Rectal smooth muscle tissue (tissue), 1 donor: ENCODE measurements at regions not wholly inside any gene's neighbourhood (a gene's known extent, or its start where the extent isn't known, plus 50 kb on each side); places are given as distances from the start of the nearest gene placed in this dataset.

Experiments
- H3K27ac ChIP-seq: one replicate; pipeline ENCODE4 v1.7.0; 2013; ENCODE audit warnings: low read depth, low read length, inconsistent platforms
- H3K27me3 ChIP-seq: one replicate; pipeline ENCODE4 v1.7.0; 2013; ENCODE audit warnings: low read length; ENCODE audit not compliant: control insufficient read depth, insufficient read depth
- H3K36me3 ChIP-seq: one replicate; pipeline ENCODE4 v1.7.0; 2013; ENCODE audit warnings: low read length; ENCODE audit not compliant: control insufficient read depth, insufficient read depth
- H3K4me1 ChIP-seq: one replicate; pipeline ENCODE4 v1.7.0; 2013; ENCODE audit warnings: low read length; ENCODE audit not compliant: control insufficient read depth, insufficient read depth
- H3K4me3 ChIP-seq: one replicate; pipeline ENCODE4 v1.7.0; 2013; ENCODE audit warnings: low read length
- H3K9ac ChIP-seq: one replicate; pipeline ENCODE4 v1.7.0; 2013; ENCODE audit warnings: low read length

- peaks cover 67% of the 10 kb centered on the region for H3K4me1 ChIP-seq
- peak overlapping the region; percentile 93 for H3K27ac ChIP-seq
These were observed 192.4 kb upstream of the IL12A start for GRCh38 chr3:159796226-159796625.

GRCh38 chr3:159796744-159797143 lies 191.9 kb upstream of the IL12A start:
- Histone ChIP-seq H3K4me3 (no peak overlapping the region), H3K27ac (peak overlapping the region; percentile 93), H3K4me1 (peaks cover 67% of the 10 kb centered on the region), H3K9ac (no peak overlapping the region), H3K27me3 (no peaks in the 10 kb centered on the region), H3K36me3 (no peaks in the 10 kb centered on the region)

More at GRCh38 chr3:159796226-159796625, 192.4 kb upstream of the IL12A start:
- H3K9ac ChIP-seq = no peak overlapping the region
- no peaks in the 10 kb centered on the region for H3K36me3 ChIP-seq
- no peak overlapping the region for H3K4me3 ChIP-seq
- H3K27me3 ChIP-seq = no peaks in the 10 kb centered on the region

GRCh38 chr3:159797771-159798170 lies 190.9 kb upstream of the IL12A start:
- Histone ChIP-seq H3K4me3 (no peak overlapping the region), H3K27ac (peak overlapping the region; percentile 93), H3K4me1 (peaks cover 68% of the 10 kb centered on the region), H3K36me3 (no peaks in the 10 kb centered on the region), H3K27me3 (no peaks in the 10 kb centered on the region), H3K9ac (no peak overlapping the region)

GRCh38 chr3:159798951-159799350 lies 189.7 kb upstream of the IL12A start:
- H3K4me1 ChIP-seq = peaks cover 66% of the 10 kb centered on the region
- H3K27ac ChIP-seq = peak overlapping the region; percentile 93
- H3K9ac ChIP-seq = no peak overlapping the region
- H3K4me3 ChIP-seq = no peak overlapping the region
- no peaks in the 10 kb centered on the region for H3K27me3 ChIP-seq
- H3K36me3 ChIP-seq = no peaks in the 10 kb centered on the region

DNA sequence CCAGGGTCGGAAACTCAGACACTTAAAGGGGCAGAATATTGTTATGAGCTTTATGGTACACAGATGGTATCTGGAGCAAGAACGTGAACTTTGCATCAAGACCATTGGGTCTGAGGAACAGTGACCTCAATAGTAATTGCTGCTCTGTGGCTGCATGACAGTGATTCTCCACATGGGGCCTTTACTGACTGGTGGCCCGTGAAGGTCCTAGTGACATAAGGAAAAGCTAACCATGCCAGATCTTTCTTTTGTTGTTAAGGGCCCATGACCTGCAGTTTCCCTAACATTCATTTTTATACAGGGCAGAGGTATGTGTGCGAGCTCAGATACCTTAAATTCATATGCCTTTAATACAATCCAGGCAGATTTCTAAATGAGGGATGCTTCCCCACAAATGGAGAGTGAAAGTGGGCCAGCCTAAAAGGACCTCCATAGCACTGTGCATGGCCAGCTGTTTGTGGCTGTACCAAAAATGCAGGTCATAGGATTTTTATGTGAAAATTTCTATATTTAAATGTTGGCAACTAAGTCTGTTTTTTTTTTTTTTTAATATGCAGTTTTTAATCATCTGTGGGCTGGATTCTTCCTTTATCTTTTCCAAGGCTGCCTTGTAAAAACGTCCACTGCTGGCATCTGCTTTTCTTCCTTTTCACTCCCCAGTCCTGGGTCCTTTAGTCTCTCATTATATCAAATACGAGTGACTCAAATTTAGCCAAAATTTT lies 188.0 kb upstream of the IL12A start:
- Histone ChIP-seq H3K27me3 (no peaks in the 10 kb centered on the region), H3K4me1 (peaks cover 62% of the 10 kb centered on the region), H3K4me3 (no peak overlapping the region), H3K36me3 (no peaks in the 10 kb centered on the region), H3K27ac (peak overlapping the region; percentile 93), H3K9ac (no peak overlapping the region)

DNA sequence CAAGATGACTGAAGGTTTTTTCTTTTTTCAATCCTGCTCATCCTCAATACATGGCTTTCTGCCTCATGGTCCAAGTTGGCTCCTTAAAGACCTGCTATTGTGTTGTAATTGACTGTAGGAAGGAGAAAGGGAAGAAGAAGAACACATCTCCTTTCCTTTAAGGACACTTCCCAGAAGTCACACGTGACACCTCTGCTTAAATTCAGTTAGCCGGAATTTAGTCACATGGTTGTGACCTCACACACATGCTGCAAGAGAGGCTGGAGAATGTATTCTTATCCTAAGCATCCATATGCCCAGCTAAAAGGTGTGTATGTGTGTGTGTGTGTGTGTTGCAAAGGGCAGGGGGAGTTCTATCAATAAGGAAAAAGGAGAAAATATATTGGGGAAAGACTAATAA lies 185.8 kb upstream of the IL12A start:
- H3K4me3 ChIP-seq = no peak overlapping the region
- H3K27ac ChIP-seq = peak overlapping the region; percentile 33
- no peaks in the 10 kb centered on the region for H3K27me3 ChIP-seq
- H3K9ac ChIP-seq = no peak overlapping the region
- no peaks in the 10 kb centered on the region for H3K36me3 ChIP-seq
- peaks cover 43% of the 10 kb centered on the region for H3K4me1 ChIP-seq

DNA sequence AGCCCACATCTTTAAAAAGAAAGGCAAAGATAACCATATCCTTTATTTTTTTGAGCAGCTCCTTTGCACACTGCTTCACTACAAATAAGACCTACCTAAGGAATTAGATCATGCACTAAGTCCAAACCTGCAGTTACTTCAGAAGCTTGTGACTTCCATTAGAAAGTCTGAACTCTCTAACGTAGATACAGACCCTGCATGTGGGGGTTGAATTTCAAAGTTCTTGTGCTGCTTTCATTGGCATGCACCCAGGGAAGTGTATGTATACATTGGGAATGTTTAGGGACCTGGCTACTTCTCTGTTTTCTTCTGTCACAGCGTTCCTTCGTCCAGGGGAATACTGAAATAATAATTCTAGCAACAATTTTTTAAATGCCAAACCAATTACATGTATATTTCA lies 185.2 kb upstream of the IL12A start:
- Histone ChIP-seq H3K4me3 (no peak overlapping the region), H3K27me3 (no peaks in the 10 kb centered on the region), H3K27ac (peak overlapping the region; percentile 66), H3K36me3 (no peaks in the 10 kb centered on the region), H3K4me1 (peaks cover 39% of the 10 kb centered on the region), H3K9ac (no peak overlapping the region)

DNA sequence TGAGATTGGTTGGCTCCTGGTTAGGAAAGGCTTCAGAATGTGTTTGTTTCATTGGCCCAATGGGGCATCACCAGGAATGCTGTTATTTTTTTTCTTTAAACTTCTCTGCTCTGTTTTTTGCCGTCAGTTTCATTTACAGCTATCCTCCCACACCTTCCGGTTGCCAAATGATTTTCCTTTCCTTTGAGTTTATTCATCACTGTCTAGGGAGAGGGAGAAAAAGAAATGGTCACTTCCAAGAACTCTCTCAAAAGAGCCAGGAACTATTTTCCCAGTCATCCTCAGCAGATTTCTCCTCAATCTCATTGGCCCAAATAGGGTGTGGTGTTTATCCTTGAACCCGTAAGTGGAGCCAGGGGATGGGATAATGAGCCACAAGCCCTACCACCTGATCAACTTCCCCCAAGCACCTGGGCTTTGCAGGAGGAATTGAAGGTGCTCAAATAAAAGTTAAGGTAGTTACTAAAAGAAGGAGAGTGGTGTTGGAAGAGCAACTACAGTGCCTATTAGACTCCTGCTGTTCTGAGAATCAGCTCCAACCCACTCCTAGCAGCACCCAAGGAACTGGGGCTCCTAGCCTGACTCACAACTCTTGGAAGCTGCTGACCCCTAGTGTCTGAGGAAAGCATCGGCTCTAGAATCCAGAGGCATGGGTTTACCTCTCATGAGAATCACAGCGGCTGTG lies 183.8 kb upstream of the IL12A start:
- peak overlapping the region; percentile 66 for H3K27ac ChIP-seq
- no peaks in the 10 kb centered on the region for H3K36me3 ChIP-seq
- no peak overlapping the region for H3K9ac ChIP-seq
- H3K27me3 ChIP-seq = no peaks in the 10 kb centered on the region
- H3K4me1 ChIP-seq = peaks cover 29% of the 10 kb centered on the region
- no peak overlapping the region for H3K4me3 ChIP-seq

GRCh38 chr3:159805411-159805772 lies 183.2 kb upstream of the IL12A start:
- Histone ChIP-seq H3K36me3 (no peaks in the 10 kb centered on the region), H3K4me1 (peaks cover 25% of the 10 kb centered on the region), H3K27me3 (no peaks in the 10 kb centered on the region), H3K9ac (no peak overlapping the region), H3K4me3 (no peak overlapping the region), H3K27ac (peak overlapping the region; percentile 58)

GRCh38 chr3:159806412-159806811 lies 182.2 kb upstream of the IL12A start:
- no peak overlapping the region for H3K9ac ChIP-seq
- no peaks in the 10 kb centered on the region for H3K36me3 ChIP-seq
- H3K27ac ChIP-seq = no peak overlapping the region
- H3K4me1 ChIP-seq = peaks cover 20% of the 10 kb centered on the region
- H3K27me3 ChIP-seq = no peaks in the 10 kb centered on the region
- H3K4me3 ChIP-seq = no peak overlapping the region

- Histone ChIP-seq H3K27ac (peak overlapping the region; percentile 30), H3K4me3 (no peak overlapping the region), H3K36me3 (no peaks in the 10 kb centered on the region), H3K9ac (no peak overlapping the region), H3K27me3 (no peaks in the 10 kb centered on the region), H3K4me1 (peaks cover 15% of the 10 kb centered on the region)
These were observed 181.2 kb upstream of the IL12A start for GRCh38 chr3:159807137-159808040.

DNA sequence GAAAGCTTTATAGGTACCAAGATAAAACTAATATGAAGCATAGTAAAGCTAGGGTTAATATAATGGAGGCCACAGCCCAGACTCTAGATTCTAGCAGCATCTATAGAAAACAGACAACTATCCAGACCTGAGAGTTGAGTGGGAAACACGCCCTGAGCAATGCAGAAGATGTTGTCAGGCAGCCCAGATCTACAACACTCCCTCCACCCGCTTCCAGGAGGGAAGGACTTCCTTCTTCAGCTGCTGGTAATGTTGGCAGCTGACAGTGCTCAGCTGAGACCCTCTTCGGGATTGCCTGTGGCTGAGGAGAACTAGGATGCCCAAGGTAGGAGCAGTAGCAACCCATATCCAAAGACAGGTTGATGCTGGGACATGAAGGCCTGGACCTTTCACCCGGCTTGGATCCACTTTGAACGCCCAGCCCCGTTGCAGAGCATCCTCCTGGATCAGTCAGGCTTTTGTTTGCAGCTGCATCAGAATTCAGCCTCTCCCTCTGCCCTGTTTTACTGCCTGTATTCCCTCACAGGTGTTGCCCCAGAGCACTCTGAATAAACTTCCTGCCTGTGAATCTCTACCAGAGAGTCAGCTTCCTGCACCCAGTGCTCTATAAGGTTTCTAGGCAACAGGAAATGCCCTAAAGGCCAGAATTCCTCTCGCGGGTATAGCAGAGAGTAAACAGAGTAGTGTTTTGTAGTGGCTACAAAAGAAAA lies 174.7 kb upstream of the IL12A start:
- no peak overlapping the region for H3K4me3 ChIP-seq
- H3K27ac ChIP-seq = no peak overlapping the region
- H3K9ac ChIP-seq = no peak overlapping the region
- H3K27me3 ChIP-seq = no peaks in the 10 kb centered on the region
- no peaks in the 10 kb centered on the region for H3K4me1 ChIP-seq
- H3K36me3 ChIP-seq = no peaks in the 10 kb centered on the region
